ENCODE measurements at regions not wholly inside any gene's neighbourhood (a gene's known extent, or its start where the extent isn't known, plus 50 kb on each side); places are given as distances from the start of the nearest gene placed in this dataset.

DNA sequence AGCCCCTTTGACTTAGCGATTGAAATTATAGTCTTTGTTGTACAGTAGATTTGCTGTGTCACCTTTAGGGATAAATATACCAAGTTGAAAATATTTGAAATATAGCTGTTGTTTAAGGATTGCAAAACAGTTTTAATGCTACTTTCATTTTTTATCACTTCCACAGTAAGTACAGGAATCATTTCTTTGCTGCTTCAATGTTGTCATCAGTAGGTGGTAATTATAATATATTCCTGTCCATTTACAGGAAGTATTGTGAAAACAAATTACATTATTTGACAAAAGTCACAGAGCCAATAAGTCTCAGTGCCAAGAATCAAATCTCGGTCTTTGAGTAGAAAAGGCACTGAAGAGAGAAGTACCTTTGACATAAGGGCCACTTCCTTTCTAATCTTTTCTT lies 342.6 kb upstream of the RGS6 start:
- ChIA-PET CTCF (interaction anchor here (0.8 kb wide), 1 partner anchor 26 kb away, joined by 3 read pairs; no protein-coding TSS in a partner anchor), POLR2A (no interaction called here)

DNA sequence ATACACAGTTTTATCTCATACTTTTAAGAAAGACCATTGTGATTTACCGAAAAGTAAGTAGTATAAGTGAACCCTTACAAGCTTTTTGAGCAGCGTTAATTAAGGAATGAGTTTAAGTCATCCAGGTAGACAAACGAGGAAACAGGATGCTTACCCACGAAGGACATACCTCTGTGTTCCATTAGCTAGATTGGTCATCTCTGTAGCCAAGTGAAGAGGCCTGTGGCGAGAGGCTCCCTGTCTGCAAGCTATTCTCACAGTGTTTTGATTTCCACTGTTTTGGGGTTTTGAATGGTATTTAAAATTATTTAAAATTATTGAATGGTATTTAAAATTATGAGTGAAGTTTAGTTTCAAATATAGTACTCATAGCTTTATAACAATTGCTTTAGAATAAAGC lies 342.1 kb upstream of the RGS6 start:
- no TSS peak for BruUV-seq (replicated peaks)
- no peak overlapping the region for H3K27ac ChIP-seq (ENCODE audit: insufficient read depth, low read depth, low read length)
- dilution Hi-C loops (cut with MboI; ENCODE audit: extremely low pct_ligation_motif_present, low sequenced_read_pairs), result no loop called here
- no peaks in the 10 kb centered on the region for H3K27me3 ChIP-seq (ENCODE audit: control insufficient read depth in 2 of 2, insufficient read depth in 2 of 2, low read length in 2 of 2)
- TF ChIP-seq FOS (IDR thresholded peaks at IDR 0.05; ENCODE audit: borderline replicate concordance, insufficient read depth, low read length), result no peak
- TF ChIP-seq GATA2 (IDR thresholded peaks at IDR 0.05; ENCODE audit: insufficient read depth, insufficient read length, low read depth, low read length), result no peak
- no peak for TF ChIP-seq MYC (IDR thresholded peaks at IDR 0.05; ENCODE audit: low read depth, low read length)
- TF ChIP-seq POLR2A (IDR thresholded peaks at IDR 0.05; ENCODE audit: low read depth, low read length), result no peak
- TF ChIP-seq JUN (IDR thresholded peaks at IDR 0.05; ENCODE audit: borderline replicate concordance, insufficient read depth, insufficient read length, low read depth), result no peak
- TF ChIP-seq EZH2 (IDR thresholded peaks at IDR 0.05; ENCODE audit: borderline replicate concordance, low read depth, low read length, severe bottlenecking), result no peak
- TF ChIP-seq, protein P1, sequence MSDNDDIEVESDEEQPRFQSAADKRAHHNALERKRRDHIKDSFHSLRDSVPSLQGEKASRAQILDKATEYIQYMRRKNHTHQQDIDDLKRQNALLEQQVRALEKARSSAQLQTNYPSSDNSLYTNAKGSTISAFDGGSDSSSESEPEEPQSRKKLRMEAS (IDR thresholded peaks at IDR 0.05; ENCODE audit: insufficient read depth, insufficient read length), result no peak
- TF ChIP-seq, protein P2, sequence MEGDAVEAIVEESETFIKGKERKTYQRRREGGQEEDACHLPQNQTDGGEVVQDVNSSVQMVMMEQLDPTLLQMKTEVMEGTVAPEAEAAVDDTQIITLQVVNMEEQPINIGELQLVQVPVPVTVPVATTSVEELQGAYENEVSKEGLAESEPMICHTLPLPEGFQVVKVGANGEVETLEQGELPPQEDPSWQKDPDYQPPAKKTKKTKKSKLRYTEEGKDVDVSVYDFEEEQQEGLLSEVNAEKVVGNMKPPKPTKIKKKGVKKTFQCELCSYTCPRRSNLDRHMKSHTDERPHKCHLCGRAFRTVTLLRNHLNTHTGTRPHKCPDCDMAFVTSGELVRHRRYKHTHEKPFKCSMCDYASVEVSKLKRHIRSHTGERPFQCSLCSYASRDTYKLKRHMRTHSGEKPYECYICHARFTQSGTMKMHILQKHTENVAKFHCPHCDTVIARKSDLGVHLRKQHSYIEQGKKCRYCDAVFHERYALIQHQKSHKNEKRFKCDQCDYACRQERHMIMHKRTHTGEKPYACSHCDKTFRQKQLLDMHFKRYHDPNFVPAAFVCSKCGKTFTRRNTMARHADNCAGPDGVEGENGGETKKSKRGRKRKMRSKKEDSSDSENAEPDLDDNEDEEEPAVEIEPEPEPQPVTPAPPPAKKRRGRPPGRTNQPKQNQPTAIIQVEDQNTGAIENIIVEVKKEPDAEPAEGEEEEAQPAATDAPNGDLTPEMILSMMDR (IDR thresholded peaks at IDR 0.05; ENCODE audit: extremely low read depth in 1 of 2, insufficient read depth in 1 of 2, low read depth in 1 of 2, low read length in 2 of 2), result no peak
- TF ChIP-seq POLR2AphosphoS5 (IDR thresholded peaks at IDR 0.05; ENCODE audit: insufficient read depth, low read depth, low read length), result no peak
- DNase-seq (ENCODE audit: low read depth, low spot score) (no peak), FAIRE-seq (no peak)
- no peaks in the 10 kb centered on the region for H3K9me1 ChIP-seq (replicated peaks; ENCODE audit: control insufficient read depth, extremely low read depth, insufficient read depth, low read length)
- H3K4me3 ChIP-seq (replicated peaks in 1 of 3; ENCODE audit: insufficient read depth in 1 of 3, low read depth in 1 of 3, low read length in 3 of 3), result no peak overlapping the region
- H4K20me1 ChIP-seq (replicated peaks; ENCODE audit: control insufficient read depth, extremely low read depth, insufficient read depth, low read length), result no peaks in the 10 kb centered on the region
- H3K79me2 ChIP-seq (ENCODE audit: control insufficient read depth, insufficient read depth, low read length), result no peaks in the 10 kb centered on the region
- H2AFZ ChIP-seq (ENCODE audit: low read depth, low read length), result no peak overlapping the region
- ChIA-PET CTCF (no interaction called here), POLR2A (no interaction called here)
- H3K36me3 ChIP-seq (ENCODE audit: control insufficient read depth in 2 of 2, extremely low read depth in 1 of 2, insufficient read depth in 2 of 2, low read length in 2 of 2), result no peaks in the 10 kb centered on the region
- no peaks in the 10 kb centered on the region for H3K9me3 ChIP-seq (replicated peaks; ENCODE audit: control insufficient read depth, insufficient read depth, low read length)
- H3K9ac ChIP-seq (replicated peaks; ENCODE audit: extremely low read depth, insufficient read depth, low read length), result no peak overlapping the region
- intact Hi-C loops (cut with micrococcal nuclease), result no loop called here
- peaks cover 4% of the 10 kb centered on the region for H3K4me1 ChIP-seq (ENCODE audit: control insufficient read depth, extremely low read depth, insufficient read depth, low read length)
- no peak overlapping the region for H3K4me2 ChIP-seq (ENCODE audit: insufficient read depth, low read length)

More for the DNA sequence above, 342.6 kb upstream of the RGS6 start:
- BruUV-seq (replicated peaks), result no TSS peak
- Histone ChIP-seq H3K27me3 (ENCODE audit: control insufficient read depth in 2 of 2, insufficient read depth in 2 of 2, low read length in 2 of 2) (no peaks in the 10 kb centered on the region), H3K9me3 (replicated peaks; ENCODE audit: control insufficient read depth, insufficient read depth, low read length) (no peaks in the 10 kb centered on the region), H2AFZ (ENCODE audit: low read depth, low read length) (no peak overlapping the region), H3K9me1 (replicated peaks; ENCODE audit: control insufficient read depth, extremely low read depth, insufficient read depth, low read length) (no peaks in the 10 kb centered on the region), H3K4me2 (ENCODE audit: insufficient read depth, low read length) (no peak overlapping the region), H3K9ac (replicated peaks; ENCODE audit: extremely low read depth, insufficient read depth, low read length) (no peak overlapping the region), H3K4me1 (ENCODE audit: control insufficient read depth, extremely low read depth, insufficient read depth, low read length) (peaks cover 4% of the 10 kb centered on the region), H3K79me2 (ENCODE audit: control insufficient read depth, insufficient read depth, low read length) (no peaks in the 10 kb centered on the region), H3K4me3 (replicated peaks in 1 of 3; ENCODE audit: insufficient read depth in 1 of 3, low read depth in 1 of 3, low read length in 3 of 3) (no peak overlapping the region), H3K36me3 (ENCODE audit: control insufficient read depth in 2 of 2, extremely low read depth in 1 of 2, insufficient read depth in 2 of 2, low read length in 2 of 2) (no peaks in the 10 kb centered on the region), H3K27ac (ENCODE audit: insufficient read depth, low read depth, low read length) (no peak overlapping the region), H4K20me1 (replicated peaks; ENCODE audit: control insufficient read depth, extremely low read depth, insufficient read depth, low read length) (no peaks in the 10 kb centered on the region)
- no peak for TF ChIP-seq GATA2 (IDR thresholded peaks at IDR 0.05; ENCODE audit: insufficient read depth, insufficient read length, low read depth, low read length)
- intact Hi-C loops (cut with micrococcal nuclease) (no loop called here), dilution Hi-C loops (cut with MboI; ENCODE audit: extremely low pct_ligation_motif_present, low sequenced_read_pairs) (no loop called here)
- FAIRE-seq (no peak), DNase-seq (ENCODE audit: low read depth, low spot score) (no peak)
